ENCODE measurements at regions not wholly inside any gene's neighbourhood (a gene's known extent, or its start where the extent isn't known, plus 50 kb on each side); places are given as distances from the start of the nearest gene placed in this dataset.

- TF ChIP-seq POLR2AphosphoS5 (IDR thresholded peaks at IDR 0.05; ENCODE audit: low read depth, low read length) (no peak), SIN3A (IDR thresholded peaks at IDR 0.05; ENCODE audit: borderline replicate concordance, insufficient read depth, low read depth, low read length) (no peak), CTCF (IDR thresholded peaks at IDR 0.05) (no peak)
Observed at GRCh38 chr21:35404247-35404646, 355.1 kb upstream of the RUNX1 start.
